Epidermal melanocyte (primary cell): ENCODE measurements at regions not wholly inside any gene's neighbourhood (a gene's known extent, or its start where the extent isn't known, plus 50 kb on each side); places are given as distances from the start of the nearest gene placed in this dataset.
"Not testable (repeated sequence)": the region's sequence is repeated elsewhere in the genome, so short reads cannot be mapped to it uniquely, and the experiment has no call there.

ENCODE experiments used
- DNase-seq: peaks from one replicate; pipeline ENCODE4 v3.0.0; 2011; ENCODE audit warnings: low spot score; ENCODE audit not compliant: insufficient read length

- no peak for DNase-seq
These were observed 244.2 kb upstream of the FOXK1 start for GRCh38 chr7:4437916-4438315.

GRCh38 chr7:4438723-4439245, 243.3 kb upstream of the FOXK1 start:
- no peak for DNase-seq

DNA sequence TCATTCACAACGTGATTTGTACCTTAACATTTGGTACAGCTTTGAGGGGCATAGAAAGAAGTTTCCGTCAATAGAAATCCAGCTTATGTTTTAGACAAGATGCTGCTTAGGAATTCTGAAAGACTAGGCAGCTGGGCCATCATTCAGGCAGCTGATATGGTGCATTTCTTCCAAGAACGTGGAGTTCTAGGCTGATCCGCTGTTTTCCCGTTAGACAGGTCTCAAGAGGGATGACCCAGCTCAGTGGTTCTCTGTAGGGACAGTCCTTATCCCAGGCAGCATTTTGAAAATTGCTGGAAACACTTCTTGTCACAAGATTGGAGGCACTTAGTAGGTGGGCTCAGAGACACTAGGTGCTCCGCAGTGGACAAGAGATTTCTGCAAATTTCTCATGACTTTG, 242.7 kb upstream of the FOXK1 start:
- no peak for DNase-seq

- no peak for DNase-seq
These were observed 238.0 kb upstream of the FOXK1 start for GRCh38 chr7:4444106-4444505.

GRCh38 chr7:4445777-4446176, 236.3 kb upstream of the FOXK1 start:
- no peak for DNase-seq

GRCh38 chr7:4449263-4449662, 232.8 kb upstream of the FOXK1 start:
- DNase-seq = no peak

DNA sequence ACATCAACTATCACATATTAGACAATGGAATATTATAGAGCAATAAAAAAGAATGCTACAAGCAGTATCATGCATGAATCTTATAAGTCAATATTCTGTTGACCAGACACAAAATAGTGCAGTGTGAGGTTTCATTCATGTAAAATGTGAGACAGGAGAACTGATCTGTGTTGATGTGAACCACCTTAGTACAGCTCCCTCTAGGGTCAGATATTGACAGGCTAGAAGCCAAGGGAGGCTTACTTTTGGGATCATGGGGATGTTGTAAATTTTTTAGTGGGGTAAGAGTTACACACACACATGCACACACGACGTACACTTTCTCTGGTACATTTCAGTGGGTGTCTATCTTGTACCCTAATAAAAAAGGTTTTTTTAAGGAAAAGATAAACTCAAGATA, 231.6 kb upstream of the FOXK1 start:
- no peak for DNase-seq

GRCh38 chr7:4460597-4460996, 221.5 kb upstream of the FOXK1 start:
- DNase-seq = no peak

DNA sequence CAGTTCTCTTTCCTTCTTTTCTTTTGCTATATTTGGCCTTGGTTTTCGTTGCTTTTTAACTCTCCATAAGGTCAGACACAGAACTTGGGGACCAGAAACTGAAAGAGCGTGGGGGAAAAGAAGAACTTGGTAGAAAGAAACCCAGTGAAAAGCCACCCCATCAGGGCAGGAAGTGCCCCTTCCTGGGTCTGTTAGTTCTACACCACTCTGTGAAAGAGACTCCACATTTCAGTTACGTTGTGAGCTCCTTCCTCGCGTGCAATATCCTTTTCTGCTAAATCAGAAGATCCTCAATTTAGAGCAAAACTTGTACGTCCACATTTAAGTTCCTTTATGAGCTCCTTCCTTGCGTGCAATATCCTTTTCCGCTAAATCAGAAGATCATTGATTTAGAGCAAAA, 220.6 kb upstream of the FOXK1 start:
- DNase-seq = no peak

DNA sequence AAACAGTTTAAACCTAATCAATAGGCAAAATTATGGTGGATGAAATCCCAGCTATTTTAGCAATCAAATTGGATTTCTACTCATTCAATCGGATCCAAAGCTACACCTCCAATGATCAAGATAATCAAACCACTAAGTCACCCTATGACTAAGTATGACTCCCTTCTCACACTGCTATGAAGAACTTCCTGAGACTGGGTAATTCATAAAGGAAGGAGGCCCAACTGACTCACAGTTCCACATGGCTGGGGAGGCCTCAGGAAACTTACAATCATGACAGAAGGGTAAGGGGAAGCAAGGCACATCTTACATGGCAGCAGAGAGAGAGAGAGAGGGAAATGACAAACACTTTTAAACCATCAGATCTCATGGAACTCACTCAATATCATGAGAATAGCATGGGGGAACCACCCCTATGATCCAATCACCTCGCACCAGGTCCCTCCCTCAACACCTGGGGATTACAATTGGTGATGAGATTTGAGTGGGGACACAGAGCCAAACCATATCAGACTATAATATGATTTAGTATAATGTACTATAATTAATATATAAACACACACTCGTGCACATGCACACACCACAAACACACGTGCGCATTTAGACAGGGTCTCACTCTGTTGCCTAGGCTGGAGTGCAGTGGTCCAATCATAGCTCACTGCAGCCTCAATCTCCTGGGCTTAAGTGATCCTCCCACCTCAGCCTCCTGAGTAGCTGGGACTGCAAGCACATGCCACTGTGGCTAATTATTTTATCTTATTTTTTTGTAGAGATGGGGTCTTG, 213.6 kb upstream of the FOXK1 start:
- no peak for DNase-seq

DNA sequence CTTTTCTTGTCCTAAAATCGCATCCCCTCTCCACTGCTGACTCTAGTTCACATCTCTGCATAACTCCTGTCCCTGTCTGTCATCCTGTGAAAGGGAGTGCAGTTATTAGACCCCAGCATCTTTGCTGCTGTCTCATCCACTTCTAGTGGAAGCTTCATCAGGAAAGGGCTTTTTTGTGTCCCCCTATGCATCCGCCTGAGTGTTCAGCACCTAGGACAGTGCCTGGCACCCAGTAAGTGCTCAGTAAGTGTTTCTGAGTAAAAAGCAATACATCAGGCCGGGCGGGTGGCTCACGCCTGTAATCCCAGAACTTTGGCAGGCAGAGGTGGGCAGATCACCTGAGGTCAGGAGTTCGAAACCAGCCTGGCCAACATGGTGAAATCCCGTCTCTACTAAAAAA, 211.8 kb upstream of the FOXK1 start:
- no peak for DNase-seq

- DNase-seq = no peak
These were observed 209.4 kb upstream of the FOXK1 start for GRCh38 chr7:4472728-4473127.

- DNase-seq = no peak
These were observed 202.6 kb upstream of the FOXK1 start for GRCh38 chr7:4479367-4480039.

GRCh38 chr7:4480131-4480530, 202.0 kb upstream of the FOXK1 start:
- not testable (repeated sequence) for DNase-seq

- no peak for DNase-seq
These were observed 198.2 kb upstream of the FOXK1 start for GRCh38 chr7:4483851-4484250.

GRCh38 chr7:4484545-4484944, 197.6 kb upstream of the FOXK1 start:
- no peak for DNase-seq

DNA sequence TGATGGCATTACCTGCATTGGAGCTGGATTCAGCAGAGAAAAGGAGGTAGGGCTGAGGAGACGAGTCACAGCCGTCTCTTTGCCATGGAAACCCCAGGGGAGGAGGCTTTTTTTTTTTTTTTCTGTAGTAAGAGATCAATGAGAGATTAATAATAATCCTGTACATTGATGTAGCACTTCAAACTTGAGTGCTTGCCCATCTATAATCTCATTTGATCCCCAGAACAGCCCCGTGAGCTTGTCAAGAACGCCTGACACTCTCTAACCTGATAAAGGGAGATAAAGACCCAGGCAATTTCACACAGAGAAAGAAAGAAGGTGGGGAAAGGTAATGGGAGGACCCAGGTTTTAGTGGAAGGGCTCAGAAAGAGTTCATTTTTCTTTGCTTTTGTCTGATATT, 195.2 kb upstream of the FOXK1 start:
- DNase-seq = no peak

DNA sequence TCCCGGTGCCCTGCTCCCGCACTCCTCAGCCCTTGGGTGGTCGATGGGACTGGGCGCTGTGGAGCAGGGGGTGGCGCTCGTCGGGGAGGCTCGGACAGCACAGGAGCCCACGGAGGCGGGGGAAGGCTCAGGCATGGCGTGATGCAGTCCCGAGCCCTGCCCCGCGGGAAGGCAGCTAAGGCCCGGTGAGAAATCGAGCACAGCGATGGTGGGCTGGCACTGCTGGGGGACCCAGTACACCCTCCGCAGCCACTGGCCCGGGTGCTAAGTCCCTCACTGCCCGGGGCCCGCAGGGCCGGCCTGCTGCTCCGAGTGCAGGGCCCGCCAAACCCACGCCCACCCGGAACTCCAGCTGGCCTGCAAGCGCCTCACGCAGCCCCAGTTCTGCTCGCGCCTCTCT, 185.2 kb upstream of the FOXK1 start:
- DNase-seq = not testable (repeated sequence)

DNA sequence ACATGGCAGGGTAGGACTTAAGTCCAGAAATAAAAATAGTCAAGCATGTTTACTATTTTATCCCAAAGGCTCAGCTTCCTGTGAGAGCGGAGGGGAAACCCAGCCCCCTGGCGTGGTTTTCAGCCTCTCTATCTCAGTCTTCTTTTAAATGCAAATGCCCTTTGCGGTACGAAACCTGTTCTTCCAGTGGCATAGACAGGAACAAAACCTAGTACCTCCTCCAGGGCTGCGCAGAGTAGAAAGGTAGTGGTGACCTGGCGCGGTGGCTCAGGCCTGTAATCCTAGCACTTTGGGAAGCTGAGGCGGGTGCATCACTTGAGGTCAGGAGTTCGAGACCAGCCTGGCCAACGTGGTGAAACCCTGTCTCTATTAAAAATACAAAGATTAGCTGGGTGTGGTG, 181.3 kb upstream of the FOXK1 start:
- DNase-seq = no peak

- not testable (repeated sequence) for DNase-seq
These were observed 174.2 kb upstream of the FOXK1 start for GRCh38 chr7:4507886-4508285.

DNA sequence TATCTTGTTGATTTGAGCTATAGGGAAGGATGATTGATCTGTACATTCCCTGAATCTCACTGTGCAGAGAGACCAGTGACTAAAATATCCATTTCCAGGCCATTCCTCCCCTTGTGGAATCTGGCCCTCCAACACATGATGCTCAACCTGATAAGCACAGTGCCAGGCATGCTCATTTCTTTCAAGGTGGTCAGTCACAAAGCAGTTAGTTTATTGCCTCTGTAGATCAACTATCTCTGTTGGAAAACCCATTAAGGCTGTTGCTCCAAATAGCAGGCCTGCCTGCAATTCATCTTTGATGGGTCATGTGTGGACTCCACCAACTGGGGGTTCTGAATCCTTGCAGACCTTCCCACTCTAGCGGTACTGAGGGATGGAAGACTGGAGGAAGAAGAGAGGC, 168.6 kb upstream of the FOXK1 start:
- no peak for DNase-seq

DNA sequence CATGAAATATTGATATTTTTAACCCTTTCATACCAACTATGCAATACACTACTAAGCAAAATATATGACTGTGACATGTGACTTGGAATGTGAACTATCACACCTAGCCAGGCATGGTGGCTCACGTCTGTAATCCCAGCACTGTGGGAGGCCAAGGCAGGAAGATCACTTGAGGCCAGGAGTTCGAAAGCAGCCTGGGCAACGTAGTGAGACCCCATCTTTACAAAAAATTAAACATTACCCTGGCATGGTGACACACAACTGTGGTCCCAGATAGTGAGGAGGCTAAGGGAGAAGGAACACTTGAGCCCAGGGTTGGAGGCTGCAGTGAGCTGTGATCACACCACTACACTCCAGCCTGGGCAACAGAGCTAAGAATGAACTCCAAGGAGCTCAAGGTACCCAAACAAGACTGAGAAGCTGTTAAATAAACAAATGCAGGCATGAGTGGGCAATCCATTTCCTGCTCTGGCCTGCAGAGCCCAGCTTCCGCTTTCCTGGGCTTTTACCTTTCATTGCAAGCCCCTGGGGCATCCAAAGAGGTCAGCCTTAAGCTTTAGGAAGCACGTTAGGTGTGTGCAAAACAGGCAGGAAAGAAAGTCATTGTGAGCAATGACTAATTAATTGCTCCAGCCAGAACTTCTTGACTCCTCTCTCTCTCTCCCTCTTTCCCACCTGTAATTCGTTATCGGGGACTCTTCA, 162.1 kb upstream of the FOXK1 start:
- DNase-seq = no peak
